Sigmoid colon (tissue), 6 donors: ENCODE measurements at regions not wholly inside any gene's neighbourhood (a gene's known extent, or its start where the extent isn't known, plus 50 kb on each side); places are given as distances from the start of the nearest gene placed in this dataset.

Source experiments
- DNase-seq: peaks from one replicate; pipeline ENCODE4 v3.0.0-alpha.2; 2019
- H3K27ac ChIP-seq, 4 donors: fragments of 200-600 bp; sonication (generic); one replicate each; pipeline ENCODE4 v1.5.1; 2016 to 2019; ENCODE audit warnings: mild to moderate bottlenecking in 1 of 4
- H3K27me3 ChIP-seq, 3 donors: fragments of 200-600 bp; sonication (generic); one replicate each; pipeline ENCODE4 v1.5.1; 2019; ENCODE audit warnings: mild to moderate bottlenecking in 1 of 3
- H3K36me3 ChIP-seq, 4 donors: fragments of 200-600 bp; sonication (generic); one replicate each; pipeline ENCODE4 v1.5.1; 2016 to 2019
- H3K4me1 ChIP-seq, 4 donors: fragments of 200-600 bp; sonication (generic); one replicate each; pipeline ENCODE4 v1.5.1; 2017 to 2019
- H3K4me3 ChIP-seq, 4 donors: fragments of 200-600 bp; sonication (generic); one replicate each; pipeline ENCODE4 v1.5.1; 2017 to 2019; ENCODE audit warnings: mild to moderate bottlenecking in 2 of 4, moderate library complexity in 1 of 4
- H3K9me3 ChIP-seq, 4 donors: fragments of 200-600 bp in 3 of 4; sonication (generic) in 3 of 4; one replicate each; pipeline versions ENCODE4 v1.5.1 to v1.6.1; 2013 to 2019
- EP300 ChIP-seq, 4 donors: sonication (generic); formaldehyde crosslinking; IDR thresholded peaks; one replicate each; pipeline ENCODE4 v1.6.1; 2017; ENCODE audit warnings: antibody characterized with exemption in 4 of 4
- POLR2A ChIP-seq, 2 donors: fragments of 450-650 bp; IDR thresholded peaks; one replicate each; pipeline ENCODE4 v1.6.1; 2016; ENCODE audit warnings: antibody characterized with exemption in 2 of 2, mild to moderate bottlenecking in 2 of 2, moderate library complexity in 2 of 2
- POLR2AphosphoS5 ChIP-seq, 4 donors: sonication (generic); formaldehyde crosslinking; IDR thresholded peaks; one replicate each; pipeline ENCODE4 v1.6.1; 2017; ENCODE audit warnings: antibody characterized with exemption in 4 of 4
- WGBS, 2 donors: extraction: QIAGEN DNeasy Blood & Tissue Kit; methylation state at CpG; one replicate each; pipeline ENCODE4 v1.1.7; 2013; 5-methylcytosine and 5-hydroxymethylcytosine counted together
- intact Hi-C: fragments of 100-400 bp; cut with DNase I; formaldehyde crosslinking; loops from one replicate; pipeline ENCODE4 v1.15.1; 2023
- TF ChIP-seq, protein P1 (sequence below), 4 experiments: fragments of 450-650 bp in 3 of 4; fragments of 200-600 bp in 1 of 4; IDR thresholded peaks; one replicate each; pipeline ENCODE4 v1.5.1; 2016 to 2019; ENCODE audit warnings: antibody characterized with exemption in 4 of 4, mild to moderate bottlenecking in 3 of 4, moderate library complexity in 2 of 4
- donor health status: healthy with polysubstance abuse.
- donor health status: healthy.

DNA sequence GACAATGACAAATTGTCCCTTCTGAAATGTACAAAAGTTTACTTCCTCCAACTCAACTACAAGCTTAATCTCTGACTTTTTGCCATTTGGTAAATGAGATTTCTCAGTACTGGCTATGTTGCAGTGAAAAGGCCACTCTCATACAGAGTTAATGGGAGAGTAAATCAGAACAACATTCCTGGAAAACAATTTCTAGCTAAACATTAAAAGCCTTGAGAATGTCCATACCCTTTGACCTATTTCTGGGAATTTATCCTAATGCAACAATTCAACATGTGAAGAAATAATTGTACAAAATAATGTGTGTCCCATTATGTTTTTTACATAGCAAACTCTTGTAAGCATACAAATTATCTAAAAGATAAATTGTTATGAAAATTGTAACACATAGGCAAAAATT is 56.3 kb upstream of the SPEF2 start:
- Histone ChIP-seq H3K4me1 (no peaks in the 10 kb centered on the region), H3K27me3 (no peaks in the 10 kb centered on the region), H3K4me3 (no peak overlapping the region), H3K36me3 (no peaks in the 10 kb centered on the region), H3K27ac (no peak overlapping the region), H3K9me3 (peaks cover 0 to 6% (median 3%) of the 10 kb centered on the region in 4 donors)
- no peak for DNase-seq
- TF ChIP-seq POLR2AphosphoS5 (IDR thresholded peaks at IDR 0.05) (no peak), EP300 (IDR thresholded peaks at IDR 0.05) (no peak), POLR2A (IDR thresholded peaks at IDR 0.05) (no peak)
- TF ChIP-seq, protein P1, sequence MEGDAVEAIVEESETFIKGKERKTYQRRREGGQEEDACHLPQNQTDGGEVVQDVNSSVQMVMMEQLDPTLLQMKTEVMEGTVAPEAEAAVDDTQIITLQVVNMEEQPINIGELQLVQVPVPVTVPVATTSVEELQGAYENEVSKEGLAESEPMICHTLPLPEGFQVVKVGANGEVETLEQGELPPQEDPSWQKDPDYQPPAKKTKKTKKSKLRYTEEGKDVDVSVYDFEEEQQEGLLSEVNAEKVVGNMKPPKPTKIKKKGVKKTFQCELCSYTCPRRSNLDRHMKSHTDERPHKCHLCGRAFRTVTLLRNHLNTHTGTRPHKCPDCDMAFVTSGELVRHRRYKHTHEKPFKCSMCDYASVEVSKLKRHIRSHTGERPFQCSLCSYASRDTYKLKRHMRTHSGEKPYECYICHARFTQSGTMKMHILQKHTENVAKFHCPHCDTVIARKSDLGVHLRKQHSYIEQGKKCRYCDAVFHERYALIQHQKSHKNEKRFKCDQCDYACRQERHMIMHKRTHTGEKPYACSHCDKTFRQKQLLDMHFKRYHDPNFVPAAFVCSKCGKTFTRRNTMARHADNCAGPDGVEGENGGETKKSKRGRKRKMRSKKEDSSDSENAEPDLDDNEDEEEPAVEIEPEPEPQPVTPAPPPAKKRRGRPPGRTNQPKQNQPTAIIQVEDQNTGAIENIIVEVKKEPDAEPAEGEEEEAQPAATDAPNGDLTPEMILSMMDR (IDR thresholded peaks at IDR 0.05), result no peak
- intact Hi-C loops, result no loop called here

DNA sequence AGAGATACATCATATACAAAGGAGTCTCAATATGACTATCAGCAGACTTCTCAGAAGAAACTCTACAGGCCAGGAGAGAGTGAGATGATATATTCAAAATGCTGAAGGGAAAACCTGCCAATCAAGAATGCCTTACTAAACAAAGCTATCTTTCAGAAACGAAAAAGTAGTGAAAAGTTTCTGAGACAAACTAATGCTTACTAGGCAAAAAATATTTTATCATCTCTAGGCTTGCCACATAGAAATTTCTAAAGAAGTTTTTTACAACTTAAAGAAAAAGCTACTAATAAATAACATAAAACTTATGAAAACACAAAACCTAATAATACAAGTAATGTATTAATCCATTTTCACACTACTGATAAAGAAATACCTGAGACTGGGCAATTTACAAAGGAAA is 59.9 kb upstream of the SPEF2 start:
- WGBS, 2 donors, result 51 to 83% methylated on average over 1 of the region's 1 CpG
- H3K27me3 ChIP-seq, result no peaks in the 10 kb centered on the region
- H3K4me3 ChIP-seq, result no peak overlapping the region
- no peak for TF ChIP-seq POLR2A (IDR thresholded peaks at IDR 0.05)
- no peak for TF ChIP-seq EP300 (IDR thresholded peaks at IDR 0.05)
- TF ChIP-seq, protein P1 (IDR thresholded peaks at IDR 0.05), result no peak
- TF ChIP-seq POLR2AphosphoS5 (IDR thresholded peaks at IDR 0.05), result no peak
- H3K4me1 ChIP-seq, result no peaks in the 10 kb centered on the region
- intact Hi-C loops, result no loop called here
- no peak for DNase-seq
- no peaks in the 10 kb centered on the region for H3K36me3 ChIP-seq
- H3K9me3 ChIP-seq, result peaks cover 0 to 5% (median 3%) of the 10 kb centered on the region in 4 donors
- H3K27ac ChIP-seq, result no peak overlapping the region

DNA sequence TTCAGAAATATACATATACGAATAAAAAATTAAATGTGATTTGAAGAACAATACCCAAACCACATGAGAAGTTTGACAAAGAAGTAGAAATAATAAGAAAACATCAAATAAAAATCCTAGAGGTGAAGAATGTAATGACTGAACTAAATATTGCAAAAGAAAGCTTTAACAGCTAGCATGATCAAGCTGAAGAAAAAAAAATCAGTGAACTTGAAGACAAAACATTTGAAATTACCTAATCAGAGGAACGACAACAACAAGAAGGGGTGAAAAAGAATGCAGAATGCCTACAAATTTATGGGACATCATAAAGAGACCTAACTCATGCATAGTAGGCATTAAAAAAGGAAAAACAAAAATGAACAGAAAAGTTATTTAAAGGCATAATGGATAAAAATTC is 60.5 kb upstream of the SPEF2 start:
- 88 to 89% methylated on average over 2 of the region's 2 CpGs for WGBS, 2 donors
- no peak overlapping the region for H3K27ac ChIP-seq
- H3K9me3 ChIP-seq, result peaks cover 0 to 5% (median 3%) of the 10 kb centered on the region in 4 donors
- DNase-seq, result no peak
- TF ChIP-seq, protein P1 (IDR thresholded peaks at IDR 0.05), result no peak
- no peak for TF ChIP-seq EP300 (IDR thresholded peaks at IDR 0.05)
- no peak for TF ChIP-seq POLR2A (IDR thresholded peaks at IDR 0.05)
- TF ChIP-seq POLR2AphosphoS5 (IDR thresholded peaks at IDR 0.05), result no peak
- H3K36me3 ChIP-seq, result no peaks in the 10 kb centered on the region
- H3K27me3 ChIP-seq, result no peaks in the 10 kb centered on the region
- intact Hi-C loops, result no loop called here
- H3K4me1 ChIP-seq, result no peaks in the 10 kb centered on the region
- H3K4me3 ChIP-seq, result no peak overlapping the region

DNA sequence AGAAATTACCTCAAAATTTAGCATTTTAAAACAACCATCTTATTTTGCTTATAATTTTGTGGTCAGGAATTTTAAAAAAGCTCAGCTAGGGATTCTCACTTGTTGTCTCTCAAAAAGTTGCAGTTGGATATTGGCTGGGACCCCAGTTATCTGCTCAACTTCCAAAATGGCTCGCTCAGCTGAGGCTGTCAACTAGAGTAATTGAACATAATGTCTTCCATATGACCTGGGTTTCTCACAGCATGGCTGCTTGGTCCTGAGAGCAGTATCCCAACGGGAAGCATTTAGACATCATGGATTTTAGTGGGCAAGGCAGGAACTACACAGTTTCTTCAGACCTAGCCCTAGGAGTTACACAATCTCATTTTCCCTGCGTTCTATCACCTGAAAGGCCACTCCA is 63.6 kb upstream of the SPEF2 start:
- Histone ChIP-seq H3K4me1 (no peaks in the 10 kb centered on the region), H3K27me3 (no peaks in the 10 kb centered on the region), H3K36me3 (no peaks in the 10 kb centered on the region), H3K27ac (no peak overlapping the region), H3K4me3 (no peak overlapping the region), H3K9me3 (peaks cover 0 to 5% (median 3%) of the 10 kb centered on the region in 4 donors)
- intact Hi-C loops, result no loop called here
- no peak for DNase-seq
- TF ChIP-seq POLR2A (IDR thresholded peaks at IDR 0.05), result no peak
- no peak for TF ChIP-seq POLR2AphosphoS5 (IDR thresholded peaks at IDR 0.05)
- TF ChIP-seq, protein P1 (IDR thresholded peaks at IDR 0.05), result no peak
- TF ChIP-seq EP300 (IDR thresholded peaks at IDR 0.05), result no peak
- WGBS, 2 donors, result 74 to 76% methylated on average over 3 of the region's 3 CpGs

DNA sequence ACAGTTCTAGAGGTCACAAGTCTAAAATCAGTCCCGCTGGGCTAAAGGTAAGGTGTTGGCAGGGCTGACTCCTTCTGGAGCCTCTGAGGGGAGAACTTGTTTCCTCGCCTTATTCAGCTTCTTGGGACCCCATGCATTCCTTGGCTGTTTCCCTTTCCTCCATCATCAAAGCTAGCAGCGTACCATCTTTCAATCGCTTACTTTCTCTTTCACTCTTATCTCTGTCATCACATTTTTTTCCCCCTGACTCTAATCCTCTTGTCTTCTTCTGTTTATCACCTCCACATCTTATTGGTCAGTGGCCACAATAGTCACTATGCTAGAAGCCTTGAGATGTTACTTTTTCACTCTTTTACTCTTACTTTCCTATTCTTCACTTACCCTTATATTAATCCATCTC is 72.5 kb upstream of the SPEF2 start:
- intact Hi-C loops, result no loop called here
- Histone ChIP-seq H3K27ac (no peak overlapping the region), H3K4me1 (no peaks in the 10 kb centered on the region), H3K36me3 (no peaks in the 10 kb centered on the region), H3K9me3 (peaks cover 0 to 3% (median 0%) of the 10 kb centered on the region in 4 donors), H3K4me3 (no peak overlapping the region), H3K27me3 (no peaks in the 10 kb centered on the region)
- 78 to 81% methylated on average over 4 of the region's 4 CpGs for WGBS, 2 donors
- no peak for TF ChIP-seq EP300 (IDR thresholded peaks at IDR 0.05)
- no peak for TF ChIP-seq POLR2A (IDR thresholded peaks at IDR 0.05)
- TF ChIP-seq, protein P1 (IDR thresholded peaks at IDR 0.05), result no peak
- TF ChIP-seq POLR2AphosphoS5 (IDR thresholded peaks at IDR 0.05), result no peak
- no peak for DNase-seq
